ENCODE measurements at regions not wholly inside any gene's neighbourhood (a gene's known extent, or its start where the extent isn't known, plus 50 kb on each side); places are given as distances from the start of the nearest gene placed in this dataset.

- H3K36me3 ChIP-seq (replicated peaks in 1 of 2; ENCODE audit: control extremely low read depth in 1 of 2, control insufficient read depth in 1 of 2, extremely low read depth in 1 of 2, insufficient read depth in 2 of 2, low read length in 1 of 2): no peaks in the 10 kb centered on the region
- CTCF ChIA-PET: no interaction called here
- no peaks in the 10 kb centered on the region for H3K79me2 ChIP-seq (ENCODE audit: control insufficient read depth, insufficient read depth, low read length)
- no peak overlapping the region for H3K4me3 Mint-ChIP-seq
- H2AFZ ChIP-seq (ENCODE audit: insufficient read depth, low read depth, low read length, poor library complexity, severe bottlenecking): no peak overlapping the region
- no peaks in the 10 kb centered on the region for H3K9me3 ChIP-seq (ENCODE audit: control extremely low read depth in 1 of 3, control insufficient read depth in 2 of 3, insufficient read depth in 1 of 3, low read length in 2 of 3)
- H4K20me1 ChIP-seq (ENCODE audit: control insufficient read depth, insufficient read depth, low read length, poor library complexity, severe bottlenecking): no peaks in the 10 kb centered on the region
- no peak overlapping the region for H3K27ac ChIP-seq (ENCODE audit: low read length in 2 of 2)
- no peak for TF ChIP-seq CTCF (IDR thresholded peaks at IDR 0.05)
- no peak for TF ChIP-seq EZH2 (IDR thresholded peaks at IDR 0.05; ENCODE audit: borderline replicate concordance, insufficient read depth, low read depth, low read length, poor library complexity, severe bottlenecking)
- DNase-seq (no peak), ATAC-seq (ENCODE audit: low read depth) (no peak)
- H3K4me3 ChIP-seq (ENCODE audit: control extremely low read depth in 1 of 5, extremely low read depth in 1 of 5, insufficient read depth in 1 of 5, low read depth in 2 of 5, low read length in 4 of 5): no peak overlapping the region
- no peaks in the 10 kb centered on the region for H3K27me3 Mint-ChIP-seq
- no peak overlapping the region for H3K27ac Mint-ChIP-seq
- intact Hi-C loops (cut with micrococcal nuclease): no loop called here
- POLR2A ChIA-PET: no interaction called here
- no peak overlapping the region for H3K4me2 ChIP-seq (replicated peaks; ENCODE audit: low read depth, low read length, poor library complexity, severe bottlenecking)
- no peak overlapping the region for H3K9ac ChIP-seq (ENCODE audit: low read length)
- H3K4me1 ChIP-seq (ENCODE audit: control insufficient read depth in 2 of 2, insufficient read depth in 2 of 2, low read length in 2 of 2): no peaks in the 10 kb centered on the region
- no peaks in the 10 kb centered on the region for H3K4me1 Mint-ChIP-seq
- H3K27me3 ChIP-seq (replicated peaks in 1 of 4; ENCODE audit: control extremely low read depth in 1 of 4, control insufficient read depth in 3 of 4, insufficient read depth in 4 of 4, low read length in 3 of 4): no peaks in the 10 kb centered on the region
- H3K9me3 Mint-ChIP-seq (ENCODE audit: insufficient read depth): peaks cover 3% of the 10 kb centered on the region
These were observed 1398.3 kb downstream of the DSC3 start for GRCh38 chr18:29644276-29644675.

GRCh38 chr18:29629493-29630036 lies 1413.0 kb downstream of the DSC3 start:
- Histone ChIP-seq H3K27ac (ENCODE audit: low read length in 2 of 2) (no peak overlapping the region), H4K20me1 (ENCODE audit: control insufficient read depth, insufficient read depth, low read length, poor library complexity, severe bottlenecking) (no peaks in the 10 kb centered on the region), H3K9ac (ENCODE audit: low read length) (no peak overlapping the region), H2AFZ (ENCODE audit: insufficient read depth, low read depth, low read length, poor library complexity, severe bottlenecking) (no peak overlapping the region), H3K4me2 (replicated peaks; ENCODE audit: low read depth, low read length, poor library complexity, severe bottlenecking) (no peak overlapping the region), H3K27me3 (replicated peaks in 1 of 4; ENCODE audit: control extremely low read depth in 1 of 4, control insufficient read depth in 3 of 4, insufficient read depth in 4 of 4, low read length in 3 of 4) (no peaks in the 10 kb centered on the region), H3K4me1 (ENCODE audit: control insufficient read depth in 2 of 2, insufficient read depth in 2 of 2, low read length in 2 of 2) (no peaks in the 10 kb centered on the region), H3K4me3 (ENCODE audit: control extremely low read depth in 1 of 5, extremely low read depth in 1 of 5, insufficient read depth in 1 of 5, low read depth in 2 of 5, low read length in 4 of 5) (no peak overlapping the region), H3K36me3 (replicated peaks in 1 of 2; ENCODE audit: control extremely low read depth in 1 of 2, control insufficient read depth in 1 of 2, extremely low read depth in 1 of 2, insufficient read depth in 2 of 2, low read length in 1 of 2) (no peaks in the 10 kb centered on the region), H3K79me2 (ENCODE audit: control insufficient read depth, insufficient read depth, low read length) (no peaks in the 10 kb centered on the region), H3K9me3 (ENCODE audit: control extremely low read depth in 1 of 3, control insufficient read depth in 2 of 3, insufficient read depth in 1 of 3, low read length in 2 of 3) (no peaks in the 10 kb centered on the region)
- no peak for TF ChIP-seq CTCF (IDR thresholded peaks at IDR 0.05)
- no peak for TF ChIP-seq EZH2 (IDR thresholded peaks at IDR 0.05; ENCODE audit: borderline replicate concordance, insufficient read depth, low read depth, low read length, poor library complexity, severe bottlenecking)
- ATAC-seq (ENCODE audit: low read depth): no peak
- H3K4me3 Mint-ChIP-seq: no peak overlapping the region
- H3K27ac Mint-ChIP-seq: no peak overlapping the region
- POLR2A ChIA-PET: no interaction called here
- no peak for DNase-seq
- 63% methylated on average over 3 of the region's 5 CpGs for WGBS (ENCODE audit: insufficient coverage)
- intact Hi-C loops (cut with micrococcal nuclease): no loop called here
- no peaks in the 10 kb centered on the region for H3K4me1 Mint-ChIP-seq
- CTCF ChIA-PET: no interaction called here
- peaks cover 3% of the 10 kb centered on the region for H3K9me3 Mint-ChIP-seq (ENCODE audit: insufficient read depth)
- H3K27me3 Mint-ChIP-seq: no peaks in the 10 kb centered on the region

Data from B cell (primary cell).